H1 (cell line): ENCODE measurements at regions not wholly inside any gene's neighbourhood (a gene's known extent, or its start where the extent isn't known, plus 50 kb on each side); places are given as distances from the start of the nearest gene placed in this dataset.
"Not testable (repeated sequence)": the region's sequence is repeated elsewhere in the genome, so short reads cannot be mapped to it uniquely, and the experiment has no call there.

Experiments used
- CTCF ChIA-PET: fragments of 300-600 bp; sonication (Branson Sonifier 250); formaldehyde crosslinking; loops from one replicate; lab custom pipeline; 2021; ENCODE audit not compliant: partially characterized antibody; lab: Charles Lee
- POLR2A ChIA-PET: fragments of 300-600 bp; sonication (Branson Sonifier 250); formaldehyde crosslinking; loops from one replicate; lab custom pipeline; 2021; ENCODE audit warnings: inconsistent platforms; ENCODE audit not compliant: partially characterized antibody; lab: Charles Lee
- DNase-seq, 2 experiments: peaks; one replicate each; pipeline versions ENCODE4 v3.0.0 to v3.0.0-alpha.2; 2010 to 2022; ENCODE audit warnings: low spot score in 2 of 2, low read depth in 1 of 2, mixed read lengths in 1 of 2
- FAIRE-seq: peaks from 2 replicates; lab custom pipeline; 2011; peaks lifted over from hg19 to GRCh38; lab: Jason Lieb, UNC
- H2AFZ ChIP-seq: 2 replicates; pipeline ENCODE4 v1.8.1; 2012; ENCODE audit warnings: low read length, inconsistent platforms
- H2AK5ac ChIP-seq: 2 replicates; pipeline ENCODE4 v1.6.1; 2013; ENCODE audit warnings: low read depth, low read length
- H2BK120ac ChIP-seq: replicated peaks from 2 replicates; pipeline ENCODE3; 2013; ENCODE audit warnings: low read depth, low read length, inconsistent platforms
- H2BK12ac ChIP-seq: 2 replicates; pipeline ENCODE4 v1.6.1; 2013; ENCODE audit warnings: low read depth, low read length
- H2BK15ac ChIP-seq: 2 replicates; pipeline ENCODE4 v1.6.1; 2013; ENCODE audit warnings: low read length
- H2BK20ac ChIP-seq: 2 replicates; pipeline ENCODE4 v1.6.1; 2013; ENCODE audit warnings: low read length
- H2BK5ac ChIP-seq: 2 replicates; pipeline ENCODE4 v1.6.1; 2013; ENCODE audit warnings: low read depth, low read length
- H3K14ac ChIP-seq: 2 replicates; pipeline ENCODE4 v1.6.1; 2013; ENCODE audit warnings: inconsistent platforms; ENCODE audit not compliant: insufficient read length
- H3K18ac ChIP-seq: 2 replicates; pipeline ENCODE4 v1.6.1; 2013; ENCODE audit warnings: low read length; ENCODE audit errors: extremely low read depth
- H3K23ac ChIP-seq: 2 replicates; pipeline ENCODE4 v1.6.1; 2013; ENCODE audit warnings: inconsistent platforms; ENCODE audit not compliant: insufficient read length
- H3K23me2 ChIP-seq: 2 replicates; pipeline ENCODE4 v1.6.1; 2013; ENCODE audit warnings: low read depth, low read length
- H3K27ac ChIP-seq: 2 replicates; pipeline ENCODE4 v1.6.1; 2011; ENCODE audit warnings: low read depth, low read length, inconsistent platforms
- H3K27me3 ChIP-seq, 4 experiments: replicated peaks in 1 of 4; 1 replicate in 1 of 4; 2 replicates in 3 of 4; pipeline versions ENCODE4 v1.6.1 to v1.8.1; 2011 to 2013; ENCODE audit warnings: low read length in 3 of 4, mild to moderate bottlenecking in 3 of 4, inconsistent platforms in 2 of 4, mixed read lengths in 2 of 4, moderate library complexity in 1 of 4; ENCODE audit not compliant: control insufficient read depth in 3 of 4, insufficient read depth in 3 of 4; ENCODE audit errors: extremely low read depth in 1 of 4
- H3K36me3 ChIP-seq, 4 experiments: 2 replicates each; pipeline versions ENCODE4 v1.6.1 to v1.8.1; 2011 to 2013; ENCODE audit warnings: mild to moderate bottlenecking in 4 of 4, low read length in 3 of 4, moderate library complexity in 2 of 4, control low read depth in 1 of 4, inconsistent platforms in 1 of 4; ENCODE audit not compliant: insufficient read depth in 4 of 4, control insufficient read depth in 2 of 4
- H3K4ac ChIP-seq: replicated peaks from 2 replicates; pipeline ENCODE3; 2013; ENCODE audit warnings: low read length, low read depth, mixed read lengths, inconsistent platforms; ENCODE audit not compliant: insufficient read length
- H3K4me1 ChIP-seq, 4 experiments: replicated peaks in 1 of 4; 1 replicate in 1 of 4; 2 replicates in 3 of 4; pipeline versions ENCODE4 v1.6.1 to v1.8.1; 2011 to 2013; ENCODE audit warnings: low read length in 3 of 4, inconsistent platforms in 2 of 4, mixed read lengths in 1 of 4; ENCODE audit not compliant: insufficient read depth in 4 of 4, control insufficient read depth in 3 of 4
- H3K4me2 ChIP-seq, 2 experiments: 2 replicates each; pipeline versions ENCODE4 v1.6.1 to v1.8.1; 2011 to 2013; ENCODE audit warnings: low read depth in 2 of 2, low read length in 2 of 2, control low read depth in 1 of 2, inconsistent platforms in 1 of 2, mild to moderate bottlenecking in 1 of 2; ENCODE audit not compliant: insufficient read depth in 1 of 2
- H3K4me3 ChIP-seq, 4 experiments: fragments of 200-600, 300-600 bp in 1 of 4; sonication (generic), shearing (Covaris generic), sonication (Bioruptor Twin) in 1 of 4; 2 replicates each; pipeline versions ENCODE4 v1.5.1 to v1.8.1; 2011 to 2016; ENCODE audit warnings: low read length in 4 of 4, low read depth in 3 of 4, control low read depth in 2 of 4, inconsistent platforms in 2 of 4, mild to moderate bottlenecking in 2 of 4, mixed read lengths in 1 of 4, moderate library complexity in 1 of 4; ENCODE audit not compliant: insufficient read depth in 2 of 4; ENCODE audit errors: extremely low read depth in 1 of 4
- H3K56ac ChIP-seq: replicated peaks from 2 replicates; pipeline ENCODE3; 2013; ENCODE audit warnings: low read depth, mild to moderate bottlenecking, mixed read lengths, low read length, inconsistent platforms; ENCODE audit not compliant: insufficient read length
- H3K79me1 ChIP-seq: 2 replicates; pipeline ENCODE4 v1.6.1; 2013; ENCODE audit warnings: low read depth, low read length, control low read depth
- H3K79me2 ChIP-seq, 2 experiments: 2 replicates each; pipeline versions ENCODE4 v1.6.1 to v1.8.1; 2012 to 2013; ENCODE audit warnings: low read length in 2 of 2, mild to moderate bottlenecking in 2 of 2, inconsistent platforms in 1 of 2; ENCODE audit not compliant: insufficient read depth in 2 of 2, control insufficient read depth in 1 of 2
- H3K9ac ChIP-seq, 4 experiments: replicated peaks in 1 of 4; 1 replicate in 1 of 4; 2 replicates in 3 of 4; pipeline versions ENCODE4 v1.6.1 to v1.8.1; 2011 to 2013; ENCODE audit warnings: low read depth in 3 of 4, low read length in 3 of 4, control low read depth in 2 of 4, mild to moderate bottlenecking in 2 of 4, moderate library complexity in 2 of 4, inconsistent platforms in 1 of 4; ENCODE audit errors: extremely low read depth in 1 of 4
- H3K9me3 ChIP-seq, 2 experiments: 2 replicates each; pipeline versions ENCODE4 v1.6.1 to v1.8.1; 2012 to 2013; ENCODE audit warnings: mild to moderate bottlenecking in 2 of 2, moderate library complexity in 2 of 2, control low read depth in 1 of 2, inconsistent platforms in 1 of 2, low read depth in 1 of 2, low read length in 1 of 2, mixed read lengths in 1 of 2; ENCODE audit not compliant: insufficient read depth in 2 of 2
- H4K20me1 ChIP-seq, 2 experiments: replicated peaks in 1 of 2; 2 replicates each; pipeline versions ENCODE3 to v1.8.1; 2011 to 2013; ENCODE audit warnings: inconsistent platforms in 2 of 2, low read length in 2 of 2, mild to moderate bottlenecking in 1 of 2; ENCODE audit not compliant: insufficient read depth in 2 of 2, control insufficient read depth in 1 of 2
- H4K5ac ChIP-seq: 2 replicates; pipeline ENCODE4 v1.6.1; 2013; ENCODE audit warnings: low read length, low read depth, mixed read lengths, inconsistent platforms; ENCODE audit not compliant: insufficient read length
- H4K8ac ChIP-seq: 2 replicates; pipeline ENCODE4 v1.8.0; 2013; ENCODE audit warnings: mild to moderate bottlenecking, moderate library complexity, low read length, inconsistent platforms; ENCODE audit not compliant: insufficient read depth; ENCODE audit errors: extremely low read depth
- H4K91ac ChIP-seq: replicated peaks from 2 replicates; pipeline ENCODE3; 2013; ENCODE audit warnings: low read length, mixed read lengths, inconsistent platforms; ENCODE audit not compliant: insufficient read length
- CHD2 ChIP-seq: IDR thresholded peaks from 2 replicates; pipeline ENCODE4 v1.6.1; 2012; ENCODE audit warnings: low read length, improper control_type of control experiment
- KDM1A ChIP-seq: fragments of 200-600, 300-600 bp; sonication (generic); IDR thresholded peaks from 2 replicates; pipeline ENCODE4 v1.7.1; 2016; ENCODE audit warnings: mild to moderate bottlenecking, low read length, borderline replicate concordance
- POU5F1 ChIP-seq: IDR thresholded peaks from 2 replicates; pipeline ENCODE4 v1.6.1; 2011; ENCODE audit warnings: low read depth, mild to moderate bottlenecking, low read length, moderate library complexity
- WGBS, 2 experiments: shearing (Covaris generic) in 1 of 2; methylation state at CpG; one replicate each; pipeline versions ENCODE4 v1.1.6 to v1.1.7; 2013 to 2015; ENCODE audit warnings: low lambda C conversion rate in 2 of 2, mixed read lengths in 2 of 2, inconsistent platforms in 1 of 2, low coverage in 1 of 2, missing lambda C conversion rate in 1 of 2; ENCODE audit not compliant: insufficient replicate concordance in 2 of 2, insufficient coverage in 1 of 2, insufficient read length in 1 of 2; ENCODE audit errors: extremely low coverage in 1 of 2, missing lambda C conversion rate in 1 of 2; 5-methylcytosine and 5-hydroxymethylcytosine counted together

- H2BK15ac ChIP-seq = no peak overlapping the region
- no peak overlapping the region for H2AFZ ChIP-seq
- H3K14ac ChIP-seq = no peak overlapping the region
- H2BK12ac ChIP-seq = no peak overlapping the region
- FAIRE-seq (no peak), DNase-seq (no peak)
- POLR2A ChIA-PET = no interaction called here
- no peak overlapping the region for H2AK5ac ChIP-seq
- no peak overlapping the region for H3K4me2 ChIP-seq
- H3K36me3 ChIP-seq = no peaks in the 10 kb centered on the region
- H3K23me2 ChIP-seq = no peaks in the 10 kb centered on the region
- no peak overlapping the region for H3K4ac ChIP-seq
- H2BK20ac ChIP-seq = no peak overlapping the region
- H3K9me3 ChIP-seq = no peaks in the 10 kb centered on the region
- H3K79me2 ChIP-seq = no peaks in the 10 kb centered on the region
- H4K91ac ChIP-seq = no peak overlapping the region
- no peak overlapping the region for H3K27ac ChIP-seq
- no peak overlapping the region for H3K9ac ChIP-seq
- no peaks in the 10 kb centered on the region for H3K27me3 ChIP-seq
- H3K56ac ChIP-seq = no peak overlapping the region
- H3K4me3 ChIP-seq = no peak overlapping the region
- H4K5ac ChIP-seq = no peak overlapping the region
- TF ChIP-seq KDM1A (no peak), POU5F1 (no peak), CHD2 (no peak)
- no peak overlapping the region for H2BK5ac ChIP-seq
- H3K18ac ChIP-seq = no peak overlapping the region
- H3K4me1 ChIP-seq = no peaks in the 10 kb centered on the region
- CTCF ChIA-PET = interaction anchor here (1.0 kb wide), 1 partner anchor 11 kb away, joined by 3 read pairs; no protein-coding TSS in a partner anchor
- no peak overlapping the region for H3K23ac ChIP-seq
- no peak overlapping the region for H2BK120ac ChIP-seq
- H3K79me1 ChIP-seq = no peaks in the 10 kb centered on the region
- no peak overlapping the region for H4K8ac ChIP-seq
- H4K20me1 ChIP-seq = no peaks in the 10 kb centered on the region
Measured at GRCh38 chr2:67619204-67619603, 222.1 kb downstream of the ETAA1 start.

DNA sequence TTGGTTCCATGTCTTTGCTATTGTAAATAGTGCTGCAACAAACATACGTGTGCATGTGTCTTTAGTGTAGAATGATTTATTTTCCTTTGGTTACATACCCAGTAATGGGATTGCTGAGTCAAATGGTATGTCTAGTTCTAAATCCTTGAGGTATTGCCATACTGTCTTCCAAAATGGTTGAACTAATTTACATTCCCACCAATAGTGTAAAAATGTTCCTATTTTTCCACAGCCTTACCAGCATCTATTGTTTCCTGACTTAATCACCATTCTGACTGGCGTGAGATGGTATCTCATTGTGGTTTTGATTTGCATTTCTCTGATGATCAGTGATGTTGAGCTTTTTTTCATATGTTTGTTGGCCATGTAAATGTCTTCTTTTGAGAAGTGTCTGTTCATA lies 226.6 kb downstream of the ETAA1 start:
- H3K4me1 ChIP-seq, H3K56ac ChIP-seq, H2BK12ac ChIP-seq, H3K18ac ChIP-seq, CTCF ChIA-PET, H4K91ac ChIP-seq, H3K27ac ChIP-seq, H3K4me3 ChIP-seq, FAIRE-seq, H3K79me1 ChIP-seq, H3K4me2 ChIP-seq, H3K4ac ChIP-seq, H3K9ac ChIP-seq, POLR2A ChIA-PET, H3K27me3 ChIP-seq, H3K14ac ChIP-seq, H2BK120ac ChIP-seq, H3K23me2 ChIP-seq, H3K9me3 ChIP-seq, DNase-seq, H2BK20ac ChIP-seq, H2BK15ac ChIP-seq, H2AK5ac ChIP-seq, H4K20me1 ChIP-seq, H3K79me2 ChIP-seq, H4K5ac ChIP-seq, H3K23ac ChIP-seq, H2AFZ ChIP-seq, H3K36me3 ChIP-seq, H4K8ac ChIP-seq, H2BK5ac ChIP-seq: not testable (repeated sequence)
- 85% methylated on average over 2 of the region's 2 CpGs; no CpG with 5 or more reads in 1 of the 2 experiments for WGBS, 2 experiments
